IgD-negative memory B cell (primary cell): ENCODE measurements at regions not wholly inside any gene's neighbourhood (a gene's known extent, or its start where the extent isn't known, plus 50 kb on each side); places are given as distances from the start of the nearest gene placed in this dataset.

Experiments used
- H3K27ac Mint-ChIP-seq, 3 donors: one replicate each; pipeline ENCODE4 v1.8.0; 2020 to 2022; ENCODE audit warnings: mild to moderate bottlenecking in 3 of 3, mixed read lengths in 3 of 3, moderate library complexity in 1 of 3
- H3K27me3 Mint-ChIP-seq: one replicate; pipeline ENCODE4 v1.8.0; 2021; ENCODE audit warnings: mixed read lengths
- H3K36me3 Mint-ChIP-seq: one replicate; pipeline ENCODE4 v1.8.0; 2020; ENCODE audit warnings: mild to moderate bottlenecking, mixed read lengths
- H3K4me1 Mint-ChIP-seq, 3 donors: one replicate each; pipeline ENCODE4 v1.8.0; 2020 to 2022; ENCODE audit warnings: mixed read lengths in 3 of 3, mild to moderate bottlenecking in 1 of 3
- H3K4me3 Mint-ChIP-seq, 4 donors: one replicate each; pipeline ENCODE4 v1.8.0; 2020 to 2022; ENCODE audit warnings: mild to moderate bottlenecking in 4 of 4, mixed read lengths in 4 of 4, moderate library complexity in 3 of 4
- H3K9me3 Mint-ChIP-seq, 3 donors: one replicate each; pipeline ENCODE4 v1.8.0; 2020 to 2021; ENCODE audit warnings: mixed read lengths in 3 of 3, mild to moderate bottlenecking in 1 of 3

DNA sequence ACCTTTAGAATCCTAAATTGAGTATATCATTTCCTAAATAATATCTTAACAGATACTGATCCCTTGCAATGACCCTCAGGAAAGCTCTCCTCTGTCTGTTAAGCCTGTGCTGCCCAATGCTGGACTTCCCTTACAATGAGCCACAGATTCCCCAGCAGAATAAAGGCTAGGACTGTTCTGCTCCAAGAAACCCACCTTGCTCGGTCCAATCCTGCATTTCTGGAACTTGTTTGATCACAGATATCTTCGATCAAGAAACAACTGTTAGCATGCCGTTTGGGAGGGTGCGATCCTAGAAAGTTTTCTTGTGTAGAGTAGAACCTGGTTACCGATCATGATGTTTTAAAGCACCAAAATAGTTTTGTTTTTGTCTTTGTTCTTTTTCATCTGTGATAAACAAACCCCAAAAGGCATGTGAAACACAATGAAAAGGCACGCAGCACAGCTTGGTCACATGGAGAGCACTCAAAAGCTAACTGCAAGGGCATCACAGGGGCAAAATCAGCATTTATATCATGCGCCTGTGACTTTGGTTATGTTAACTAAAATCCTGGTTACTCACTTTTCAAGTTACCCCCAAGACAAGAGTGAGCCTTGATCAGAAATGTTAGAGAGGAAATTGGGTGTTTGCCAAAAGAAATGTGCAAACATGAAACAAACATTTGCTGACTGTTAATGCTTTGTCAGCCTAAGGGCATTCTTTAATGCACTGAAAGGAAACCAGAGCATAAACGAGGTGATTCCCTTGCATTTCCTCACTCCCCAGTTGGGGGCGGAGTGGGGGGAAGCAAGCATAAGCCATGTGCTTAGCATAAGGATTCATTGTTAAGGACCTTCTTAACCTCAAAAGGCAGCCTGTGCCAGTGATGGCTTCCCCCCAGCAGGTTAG, 61.9 kb upstream of the ADAMTS16 start:
- no peak overlapping the region for H3K4me3 Mint-ChIP-seq
- no peaks in the 10 kb centered on the region for H3K36me3 Mint-ChIP-seq
- H3K27ac Mint-ChIP-seq: no peak overlapping the region
- H3K9me3 Mint-ChIP-seq: peaks cover 0 to 4% (median 2%) of the 10 kb centered on the region in 3 donors
- H3K4me1 Mint-ChIP-seq: no peaks in the 10 kb centered on the region
- peaks cover 2% of the 10 kb centered on the region for H3K27me3 Mint-ChIP-seq

DNA sequence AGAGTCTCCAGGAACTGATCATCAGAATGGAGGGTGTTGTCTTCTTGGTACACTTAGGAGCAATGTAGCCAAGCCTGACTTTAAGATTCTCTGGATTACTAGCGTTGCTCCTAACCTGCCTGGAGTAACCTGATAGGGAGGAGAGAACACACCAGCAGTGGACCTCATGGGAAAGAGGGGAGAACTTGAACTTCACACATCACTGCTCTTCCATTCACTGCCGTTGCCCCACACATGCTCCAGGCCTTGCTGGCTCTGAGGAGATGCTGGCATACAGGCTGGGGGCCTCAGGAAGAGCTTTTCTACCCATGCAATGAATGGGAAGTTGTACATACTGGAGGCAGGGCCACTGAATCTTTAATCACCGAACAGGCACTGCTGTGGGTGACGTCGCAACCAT, 60.3 kb upstream of the ADAMTS16 start:
- H3K9me3 Mint-ChIP-seq: peaks cover 0 to 4% (median 2%) of the 10 kb centered on the region in 3 donors
- H3K36me3 Mint-ChIP-seq: peaks cover 2% of the 10 kb centered on the region
- H3K27ac Mint-ChIP-seq: no peak overlapping the region
- peaks cover 2% of the 10 kb centered on the region for H3K27me3 Mint-ChIP-seq
- no peaks in the 10 kb centered on the region for H3K4me1 Mint-ChIP-seq
- H3K4me3 Mint-ChIP-seq: no peak overlapping the region

GRCh38 chr5:5080790-5081189, 59.3 kb upstream of the ADAMTS16 start:
- Mint-ChIP-seq H3K9me3 (peaks cover 0 to 4% (median 2%) of the 10 kb centered on the region in 3 donors), H3K27ac (no peak overlapping the region), H3K27me3 (peaks cover 2% of the 10 kb centered on the region), H3K36me3 (peaks cover 2% of the 10 kb centered on the region), H3K4me1 (no peaks in the 10 kb centered on the region), H3K4me3 (no peak overlapping the region)

DNA sequence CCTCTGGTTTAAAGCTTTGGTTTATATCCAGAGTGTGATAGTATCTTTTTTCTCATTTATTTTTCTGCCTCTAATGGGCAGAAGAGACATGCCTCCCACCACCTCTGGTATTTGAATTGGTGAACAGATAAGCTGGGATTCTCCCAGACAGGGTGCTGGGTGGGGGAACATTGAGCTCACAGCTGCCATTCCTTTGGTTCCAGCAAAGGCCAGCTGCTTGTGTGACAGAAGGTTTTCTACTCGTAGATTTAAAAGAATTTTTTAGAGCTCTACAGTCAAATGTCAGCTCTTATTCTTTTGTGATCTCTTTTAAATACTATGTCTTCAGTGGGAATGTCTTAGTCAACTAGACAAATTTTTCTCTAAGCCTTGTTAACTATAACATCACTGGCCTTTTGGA, 54.7 kb upstream of the ADAMTS16 start:
- Mint-ChIP-seq H3K27me3 (no peaks in the 10 kb centered on the region), H3K4me3 (no peak overlapping the region), H3K4me1 (no peaks in the 10 kb centered on the region), H3K27ac (no peak overlapping the region), H3K9me3 (peaks cover 0 to 3% (median 2%) of the 10 kb centered on the region in 3 donors), H3K36me3 (peaks cover 2% of the 10 kb centered on the region)

DNA sequence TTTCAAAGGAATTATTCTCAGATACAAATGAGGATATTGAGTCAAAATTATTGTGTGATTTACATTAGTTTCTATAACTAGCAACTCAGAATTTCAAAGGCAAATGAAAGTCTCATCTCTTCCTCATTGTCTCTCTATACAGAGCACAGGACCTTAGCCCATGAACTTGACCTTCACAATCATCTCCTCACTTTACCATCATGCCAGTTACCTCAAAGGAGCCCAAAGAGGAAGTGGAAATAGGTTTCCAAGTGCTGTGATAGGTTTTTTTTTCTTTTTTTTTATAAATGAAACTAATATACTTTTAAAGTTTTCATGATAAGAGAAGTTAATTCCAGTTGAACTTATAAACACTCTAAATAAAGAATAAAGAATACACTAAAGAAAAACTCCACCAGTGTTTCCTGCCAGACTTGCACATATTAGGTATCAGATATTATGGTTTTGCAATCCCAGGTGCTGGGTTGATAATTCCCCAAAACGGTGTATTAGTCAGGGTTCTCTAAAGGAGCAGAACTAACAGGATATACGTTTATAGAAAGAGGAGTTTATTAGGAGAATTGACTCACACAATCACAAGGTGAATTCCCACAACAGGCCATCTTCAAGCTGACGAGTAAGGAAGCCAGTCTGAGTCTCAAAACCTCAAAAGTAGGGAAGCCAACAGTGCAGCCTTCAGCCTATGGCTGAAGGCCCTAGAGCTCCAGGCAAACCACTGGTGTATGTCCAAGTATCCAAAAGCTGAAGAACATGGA, 50.1 kb upstream of the ADAMTS16 start:
- Mint-ChIP-seq H3K4me1 (no peaks in the 10 kb centered on the region), H3K4me3 (no peak overlapping the region), H3K27ac (no peak overlapping the region), H3K27me3 (no peaks in the 10 kb centered on the region), H3K9me3 (peaks cover 0 to 8% (median 0%) of the 10 kb centered on the region in 3 donors), H3K36me3 (no peaks in the 10 kb centered on the region)
